GM18861 (cell line): ENCODE measurements at regions not wholly inside any gene's neighbourhood (a gene's known extent, or its start where the extent isn't known, plus 50 kb on each side); places are given as distances from the start of the nearest gene placed in this dataset.
"Not testable (repeated sequence)": the region's sequence is repeated elsewhere in the genome, so short reads cannot be mapped to it uniquely, and the experiment has no call there.

Experiments
- ATAC-seq: cut with Tn5 transposase; IDR thresholded peaks from one replicate; pipeline ENCODE4 v1.9.1; 2021; ENCODE audit not compliant: unreplicated experiment

GRCh38 chrX:113154315-113154714, 313.7 kb upstream of the AMOT start:
- not testable (repeated sequence) for ATAC-seq

- no peak for ATAC-seq
These were observed 296.2 kb upstream of the AMOT start for GRCh38 chrX:113136836-113137235.

DNA sequence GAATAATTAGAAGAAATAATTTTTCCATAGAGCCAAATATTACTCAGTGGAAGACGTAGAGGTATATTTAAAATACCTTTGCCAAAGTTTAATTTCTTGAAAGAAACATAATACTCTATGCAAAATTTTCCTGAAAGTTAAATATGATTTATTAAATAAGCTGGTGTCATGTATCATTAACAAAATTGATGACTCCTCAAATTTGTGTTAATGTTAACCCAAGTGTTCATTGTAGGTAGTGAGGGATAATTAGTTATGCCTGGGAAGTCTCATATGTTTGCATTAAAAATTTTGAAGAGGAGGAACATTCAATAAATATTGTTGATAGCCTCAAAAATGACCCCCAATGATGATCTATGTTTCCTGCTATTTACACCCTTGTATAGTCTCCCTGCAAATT, 292.7 kb upstream of the AMOT start:
- no peak for ATAC-seq

- no peak for ATAC-seq
These were observed 284.1 kb upstream of the AMOT start for GRCh38 chrX:113124693-113125092.

- ATAC-seq: no peak
These were observed 234.9 kb upstream of the AMOT start for GRCh38 chrX:113075521-113075920.

GRCh38 chrX:113059714-113060113, 219.1 kb upstream of the AMOT start:
- no peak for ATAC-seq

GRCh38 chrX:113058634-113059033, 218.0 kb upstream of the AMOT start:
- no peak for ATAC-seq

DNA sequence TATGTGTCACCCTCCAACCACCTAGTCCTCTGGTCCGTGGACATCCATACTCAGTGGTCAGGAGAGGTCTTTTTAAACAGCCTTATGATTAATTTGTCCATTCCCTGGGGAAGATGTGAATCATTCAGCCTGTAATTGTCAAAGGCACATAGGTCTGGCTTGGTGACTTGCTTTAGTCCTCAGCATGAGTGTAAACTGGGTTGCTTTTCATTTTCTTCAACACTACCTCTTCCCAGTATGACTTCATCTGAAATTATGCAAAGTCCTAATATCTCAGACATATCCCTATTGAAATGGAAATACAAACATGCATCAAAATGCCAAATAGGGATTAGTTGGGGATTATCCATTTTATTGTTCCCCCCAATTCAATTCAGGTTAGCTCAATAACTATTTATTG, 208.3 kb upstream of the AMOT start:
- ATAC-seq: no peak

GRCh38 chrX:113048480-113048879, 207.8 kb upstream of the AMOT start:
- no peak for ATAC-seq

- no peak for ATAC-seq
These were observed 193.5 kb upstream of the AMOT start for GRCh38 chrX:113033966-113034680.

DNA sequence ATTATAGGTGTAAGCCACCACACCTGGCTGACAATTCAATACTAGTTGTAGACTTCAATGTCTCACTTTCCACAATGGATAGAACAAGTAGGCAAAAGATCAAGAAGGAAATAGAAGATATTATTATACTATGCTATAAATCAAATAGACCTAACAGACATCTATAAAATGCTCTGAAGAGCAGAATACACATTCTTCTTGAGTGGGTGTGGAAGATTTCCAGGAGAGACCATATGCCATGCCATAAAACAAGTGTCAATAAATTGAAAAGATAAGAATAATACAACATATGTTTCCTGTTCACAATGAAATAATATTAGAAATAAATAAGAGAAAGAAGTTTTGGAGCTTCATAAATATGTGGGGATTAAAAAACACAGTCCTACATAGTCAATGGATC, 179.3 kb upstream of the AMOT start:
- no peak for ATAC-seq

GRCh38 chrX:113009837-113010236, 169.2 kb upstream of the AMOT start:
- no peak for ATAC-seq

DNA sequence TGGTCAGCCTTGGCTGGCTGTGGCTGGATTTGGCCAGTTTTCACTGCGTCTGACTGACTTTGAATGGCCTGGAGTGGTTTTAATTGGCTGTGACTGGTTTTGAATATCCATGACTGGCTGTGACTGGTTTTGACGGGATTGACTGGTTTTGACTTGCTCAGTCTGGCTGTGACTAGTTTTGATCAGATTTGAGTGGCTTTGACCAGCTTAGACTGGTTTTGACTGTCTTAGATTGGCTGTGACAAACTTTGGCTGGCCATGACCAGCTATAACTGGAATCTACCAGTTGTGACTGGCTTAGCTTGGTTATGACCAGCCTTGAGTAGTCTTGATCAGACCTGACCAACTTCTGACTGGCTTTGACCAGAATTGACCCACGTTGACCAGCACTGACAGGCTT, 168.4 kb upstream of the AMOT start:
- ATAC-seq: no peak

GRCh38 chrX:113001836-113002235, 161.2 kb upstream of the AMOT start:
- ATAC-seq: no peak

DNA sequence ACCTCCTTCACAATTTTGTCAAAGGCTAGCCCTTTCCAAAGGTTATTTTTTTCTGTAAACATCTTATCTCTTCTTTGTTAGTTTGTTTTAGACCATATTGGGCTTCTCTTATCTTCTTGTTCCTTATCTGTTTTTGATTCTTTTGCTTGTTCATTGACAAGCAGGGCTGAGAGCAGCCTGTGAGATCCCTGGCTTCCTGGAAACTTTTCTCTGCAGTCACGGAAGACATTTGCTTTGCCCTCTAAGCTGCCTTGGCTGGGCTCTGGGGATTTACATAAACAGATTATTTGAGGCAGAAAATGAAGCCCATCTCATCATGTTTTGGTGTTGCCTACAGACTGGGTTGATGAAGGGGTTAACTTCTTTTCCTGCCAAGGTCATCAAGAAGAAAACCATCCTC, 157.4 kb upstream of the AMOT start:
- ATAC-seq: no peak

DNA sequence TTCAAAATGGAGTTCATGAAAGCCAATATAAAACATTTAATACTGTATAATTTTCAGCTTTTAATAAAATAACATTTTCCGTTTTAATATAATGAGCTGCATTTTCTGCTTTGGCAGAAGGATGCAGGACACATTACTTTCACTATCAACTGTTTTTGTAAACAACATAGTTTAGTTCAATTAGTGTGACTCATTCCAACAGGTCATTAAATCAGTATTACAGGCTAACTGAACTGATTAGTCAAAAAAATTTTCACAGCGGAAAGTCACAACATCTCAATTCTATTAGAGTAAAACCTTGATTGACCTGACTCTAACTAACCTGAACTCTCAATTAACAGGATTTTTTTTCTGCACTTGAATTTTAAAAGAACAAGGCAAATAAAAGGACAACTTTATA, 151.2 kb upstream of the AMOT start:
- ATAC-seq: no peak

GRCh38 chrX:112979879-112980278, 139.2 kb upstream of the AMOT start:
- ATAC-seq: no peak

DNA sequence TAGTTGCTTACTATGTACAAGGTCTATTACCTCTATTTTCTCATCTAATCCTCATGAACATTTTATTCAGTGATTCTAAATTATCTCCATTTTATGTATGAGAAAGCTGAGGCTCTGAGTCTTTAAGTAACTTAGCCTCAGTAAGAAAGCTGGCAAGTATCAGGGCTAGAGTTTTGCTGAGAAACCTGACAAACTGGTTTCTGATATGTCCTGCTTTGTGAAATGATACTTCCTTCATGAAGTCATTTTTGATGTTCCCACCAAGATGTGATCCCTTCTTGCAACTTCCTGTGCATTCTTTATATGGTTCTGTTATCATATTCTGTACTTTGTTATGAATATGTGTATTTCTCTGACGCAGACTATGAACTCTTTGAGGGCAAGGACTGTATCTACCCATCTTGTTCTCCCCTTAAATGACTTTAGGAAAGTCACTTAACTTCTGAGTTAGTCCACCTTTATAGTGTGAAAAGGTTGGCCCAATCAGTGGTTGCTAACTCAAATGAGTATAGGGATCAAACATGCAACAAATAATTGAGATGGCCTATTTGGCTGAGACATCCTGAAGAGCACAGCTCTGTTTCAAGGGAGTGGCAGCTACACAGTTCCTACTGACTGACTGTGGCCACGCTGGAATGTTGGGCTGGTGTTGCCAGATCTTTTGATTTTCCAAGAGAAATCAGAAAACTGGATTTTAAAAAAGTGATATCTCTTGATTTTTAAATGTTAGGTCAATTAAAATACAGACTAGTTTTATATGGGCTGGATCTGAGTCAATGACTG, 127.9 kb upstream of the AMOT start:
- ATAC-seq: no peak

DNA sequence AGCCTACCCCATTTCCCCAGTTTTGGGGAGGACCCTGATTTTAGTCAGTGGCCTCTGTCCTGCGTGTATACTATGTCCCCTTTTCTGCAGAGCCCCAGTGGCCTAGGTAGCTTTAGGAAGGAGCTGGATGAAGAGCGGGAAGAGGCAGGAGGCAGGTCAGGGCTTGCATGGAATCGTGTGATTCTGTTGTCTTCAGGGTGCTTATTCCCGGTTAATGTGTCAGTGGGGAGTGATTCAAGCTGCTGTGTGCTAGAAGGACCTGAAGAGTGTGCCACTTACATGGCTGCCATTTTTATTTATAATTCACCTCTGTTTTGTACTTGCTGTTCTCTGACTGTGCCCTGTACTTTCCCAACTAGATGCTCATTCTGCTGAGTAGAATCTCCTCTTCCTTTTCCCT, 127.3 kb upstream of the AMOT start:
- no peak for ATAC-seq

- ATAC-seq: no peak
These were observed 126.7 kb upstream of the AMOT start for GRCh38 chrX:112967341-112967740.

DNA sequence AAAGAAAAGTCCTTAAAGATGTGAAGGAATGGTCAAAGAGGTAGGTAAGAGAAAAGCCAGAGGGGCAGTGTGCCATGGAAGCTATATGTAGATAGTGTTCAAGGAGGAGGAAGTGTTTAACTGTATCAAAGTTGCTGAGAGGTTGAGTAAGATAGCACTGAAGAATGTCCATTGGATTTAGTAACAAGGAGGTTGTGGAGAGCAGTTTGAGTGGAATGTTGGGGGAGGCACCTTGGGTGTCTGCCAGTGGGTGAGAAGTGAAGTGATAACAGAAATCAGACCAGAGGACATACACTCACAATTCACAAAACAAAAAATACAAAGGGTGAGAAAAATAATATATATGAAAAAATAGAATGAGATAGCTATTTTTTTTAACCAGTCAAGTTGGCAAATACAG, 121.3 kb upstream of the AMOT start:
- no peak for ATAC-seq

DNA sequence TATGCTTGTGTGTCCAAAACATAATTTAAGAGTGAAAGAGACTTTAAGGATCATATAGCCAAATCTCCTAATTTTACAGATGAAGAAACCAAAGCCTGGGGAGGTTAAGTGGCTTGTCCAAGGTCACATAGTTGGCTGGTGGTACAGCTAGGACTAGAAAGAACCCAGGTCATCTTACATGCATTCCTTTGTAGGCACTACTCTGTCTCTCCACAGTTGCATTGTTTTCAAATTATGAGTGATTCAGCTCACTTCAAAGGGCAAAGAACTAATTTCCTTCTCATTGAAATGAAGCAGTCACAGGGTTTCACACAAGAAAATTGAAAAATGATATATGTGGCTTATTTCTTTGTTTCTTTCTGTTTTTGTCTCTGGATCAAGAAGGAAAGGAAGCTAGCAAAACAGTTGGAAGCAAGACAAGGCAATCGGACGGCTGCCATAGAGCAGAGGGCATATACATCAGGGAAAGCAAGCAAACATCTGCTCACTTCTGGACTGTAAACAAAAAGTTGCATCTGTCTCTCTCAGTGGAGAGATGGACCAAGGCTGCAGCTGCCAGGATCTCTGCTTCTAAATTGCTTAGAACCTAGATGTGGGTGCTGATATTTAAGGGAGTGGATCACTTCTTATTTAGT, 107.5 kb upstream of the AMOT start:
- no peak for ATAC-seq
